ENCODE measurements at regions not wholly inside any gene's neighbourhood (a gene's known extent, or its start where the extent isn't known, plus 50 kb on each side); places are given as distances from the start of the nearest gene placed in this dataset.

DNA sequence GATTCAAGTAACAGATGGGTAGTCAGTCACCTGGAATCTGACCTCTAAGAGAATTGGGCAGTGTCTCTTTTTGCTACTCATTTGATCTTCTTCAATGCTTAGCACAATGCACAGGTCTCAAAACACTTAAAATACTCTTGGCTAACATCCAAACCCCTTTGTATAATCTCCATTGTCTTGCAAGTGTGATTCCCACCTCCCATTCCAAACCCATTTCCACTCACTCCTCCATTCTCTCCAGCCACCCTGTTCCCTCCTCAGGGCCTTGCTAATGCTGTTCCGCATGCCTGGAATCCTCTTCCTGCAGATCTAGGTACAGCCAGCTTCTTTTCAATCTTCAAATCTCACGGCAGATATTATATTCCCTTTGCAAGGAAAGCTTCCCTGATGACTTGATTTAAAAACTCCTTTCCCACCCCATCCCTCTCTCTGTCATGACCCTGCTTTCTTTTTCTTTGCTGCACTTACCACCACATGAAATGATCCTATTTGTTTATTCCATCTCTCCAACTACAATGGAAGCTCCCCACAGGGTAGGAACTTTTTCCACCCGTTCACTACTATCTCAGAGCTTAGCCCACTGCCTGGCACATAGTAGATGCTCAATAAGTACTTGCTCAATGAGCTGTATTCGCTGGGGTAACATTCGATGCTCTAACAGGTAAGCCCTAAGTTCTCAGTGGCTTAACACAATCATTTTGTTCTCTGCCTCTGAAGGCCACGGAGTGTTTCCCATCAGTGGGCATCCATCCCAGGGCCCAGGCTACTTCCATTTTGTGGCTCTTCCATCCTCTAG is 121.7 kb downstream of the MN1 start:
- DNase-seq (ENCODE audit: low read depth) = no peak

DNA sequence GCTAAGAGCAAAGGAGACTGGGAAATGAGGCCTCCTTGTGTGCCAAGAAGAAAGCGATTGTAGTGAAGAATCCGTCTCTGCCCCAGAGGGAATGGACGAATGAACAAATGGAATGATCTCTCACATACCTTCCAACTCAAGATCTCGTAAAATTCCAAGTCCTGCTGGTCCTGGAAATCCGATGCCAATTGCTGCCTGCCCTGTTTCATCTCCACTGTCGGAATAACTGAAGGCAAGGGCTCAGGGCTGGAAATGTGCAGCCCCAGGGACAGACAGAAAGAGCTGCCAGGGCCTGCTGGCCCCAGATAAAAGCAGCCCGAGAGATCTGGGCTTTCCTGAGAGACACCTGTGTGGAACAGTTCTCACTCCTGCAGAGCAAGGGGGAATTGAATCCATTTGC is 120.9 kb downstream of the MN1 start:
- no peak for DNase-seq (ENCODE audit: low read depth)

DNA sequence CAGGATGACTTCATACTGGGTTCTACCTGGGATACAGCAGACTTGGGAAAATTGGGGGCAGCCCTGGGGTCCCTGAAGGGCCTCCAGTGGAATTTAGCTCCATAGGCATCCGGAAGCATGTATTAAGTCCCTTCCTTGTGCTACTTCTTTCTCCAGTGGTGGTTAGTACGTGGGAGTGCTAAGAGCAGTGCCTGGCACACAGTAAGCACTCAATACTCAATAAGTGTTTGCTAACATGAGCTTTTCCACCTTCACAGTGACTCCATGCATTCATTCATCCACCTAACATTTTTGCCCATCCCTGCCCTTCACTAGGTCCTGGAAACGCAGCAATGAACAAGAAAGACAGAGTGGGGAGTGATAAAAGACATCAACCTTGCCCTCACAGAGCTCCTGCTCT is 120.5 kb downstream of the MN1 start:
- DNase-seq (ENCODE audit: low read depth) = no peak

DNA sequence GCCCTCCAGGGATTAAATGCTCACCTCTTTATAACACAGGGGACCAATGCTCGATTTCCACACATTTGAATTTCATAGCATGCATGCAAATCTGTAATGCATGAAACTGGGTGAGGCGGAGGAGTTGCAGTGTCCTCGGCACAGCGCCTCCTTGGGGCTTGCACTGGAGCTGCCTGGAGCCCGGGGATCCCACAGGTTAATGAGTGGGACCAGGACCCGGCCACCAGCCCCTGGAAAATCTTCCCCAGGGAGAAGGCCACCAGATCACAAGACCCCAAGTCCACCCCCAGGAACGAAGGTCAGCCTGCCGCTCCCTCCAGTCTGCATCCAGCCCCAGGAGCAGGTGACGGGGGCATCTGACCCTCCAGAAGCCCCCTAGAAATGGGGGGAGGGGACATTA is 119.1 kb downstream of the MN1 start:
- no peak for DNase-seq (ENCODE audit: low read depth)

DNA sequence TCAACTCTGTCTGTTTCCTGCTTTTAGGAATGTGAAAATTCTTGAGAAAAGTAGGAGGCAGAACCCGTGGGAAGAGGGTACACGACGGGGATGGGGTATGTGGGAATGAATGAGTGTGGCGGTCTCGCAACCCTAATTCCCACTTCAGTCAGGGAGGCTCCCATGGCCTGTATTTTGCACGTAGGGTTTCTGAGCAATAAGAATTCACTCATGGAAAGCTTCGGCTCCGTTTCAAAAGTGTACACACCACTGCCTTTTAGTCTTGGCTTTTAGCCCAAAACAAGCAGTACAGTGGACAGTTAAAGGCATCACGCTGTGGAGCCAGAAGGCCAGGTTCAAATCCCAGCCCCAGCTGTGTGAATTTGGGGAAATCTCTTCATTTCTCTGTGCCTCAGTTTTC is 116.7 kb downstream of the MN1 start:
- DNase-seq (ENCODE audit: low read depth) = no peak

DNA sequence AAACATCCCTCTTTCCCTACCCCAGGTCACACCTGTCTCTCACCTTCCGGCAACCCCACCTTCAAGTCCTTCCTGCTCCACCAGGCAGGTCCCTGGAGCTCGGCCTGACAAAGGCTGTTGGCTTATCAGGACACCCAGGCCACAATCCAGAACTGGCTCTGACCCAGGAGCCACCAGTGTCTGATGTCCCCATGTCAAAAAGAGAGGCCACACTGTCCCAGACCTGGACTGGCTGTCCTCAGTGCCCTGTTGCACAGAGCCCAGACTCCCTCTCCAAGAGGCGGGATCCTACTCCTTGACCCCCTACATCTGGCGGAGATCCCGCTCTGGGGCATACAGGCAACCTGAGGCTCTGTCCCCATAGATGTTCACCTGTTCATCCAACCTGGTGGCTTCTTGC is 116.0 kb downstream of the MN1 start:
- no peak for DNase-seq (ENCODE audit: low read depth)

DNA sequence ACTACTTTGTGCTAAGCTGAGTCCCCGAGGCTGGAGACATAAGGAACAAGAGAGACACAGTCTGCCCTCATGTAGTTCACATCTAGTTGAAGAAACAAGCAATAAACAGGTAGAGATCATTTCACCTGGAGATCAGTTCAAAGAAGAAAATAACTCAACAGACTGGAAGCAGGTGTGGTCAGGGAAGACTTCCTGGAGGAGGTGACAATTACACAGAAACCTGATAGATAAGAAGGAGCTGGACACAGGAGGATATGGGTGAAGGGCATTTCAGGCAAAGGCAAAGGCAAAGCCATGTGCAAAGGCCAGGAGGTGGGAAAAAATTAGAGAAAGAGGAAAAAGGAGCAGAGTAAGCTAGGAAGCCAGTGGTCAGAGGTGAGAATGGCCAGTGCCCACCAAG is 115.6 kb downstream of the MN1 start:
- no peak for DNase-seq (ENCODE audit: low read depth)

DNA sequence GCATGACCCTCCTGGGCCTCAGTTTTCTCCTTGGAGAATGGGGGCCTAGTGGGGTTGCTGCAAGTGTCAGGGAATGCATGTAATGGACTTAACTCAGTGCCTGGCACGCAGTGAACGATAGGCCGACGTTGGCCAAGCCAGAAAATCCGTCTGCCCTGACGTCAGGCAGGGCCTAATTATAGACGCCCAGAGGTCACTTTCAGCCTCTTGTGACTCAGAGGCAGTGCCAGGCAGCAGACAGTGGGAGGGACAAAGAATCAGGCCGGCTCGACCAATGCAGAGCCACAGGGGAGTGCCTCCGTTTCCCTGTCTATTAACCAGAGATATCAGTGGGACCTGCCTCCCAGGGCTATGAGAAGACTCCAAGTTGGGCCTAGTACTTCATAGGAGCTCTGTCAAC is 115.0 kb downstream of the MN1 start:
- no peak for DNase-seq (ENCODE audit: low read depth)

DNA sequence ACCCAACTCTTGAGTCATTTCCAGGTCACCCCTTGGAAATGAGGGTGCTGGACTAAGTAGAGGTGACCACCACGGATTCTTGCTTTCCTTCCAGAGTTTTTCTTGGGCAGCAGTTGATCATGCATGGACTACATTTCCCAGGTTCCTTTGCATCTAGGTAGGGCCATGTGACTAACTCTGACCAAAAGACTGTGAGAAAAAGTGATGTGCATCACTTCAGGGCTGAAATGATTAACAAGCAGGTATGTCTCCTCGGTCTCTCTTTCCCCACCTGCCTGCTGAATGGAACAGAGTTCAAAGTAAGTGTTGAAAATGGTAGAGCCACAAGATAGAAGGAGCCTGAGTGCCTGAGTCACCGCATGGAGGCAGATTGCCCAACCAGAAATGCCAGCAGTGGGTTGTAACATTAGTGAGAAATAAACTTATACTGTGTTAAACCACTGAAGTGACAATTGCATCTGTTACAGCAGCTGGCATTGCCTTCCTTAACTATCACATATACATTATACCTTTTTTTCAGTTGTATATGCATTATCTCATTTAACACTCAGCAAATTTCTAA is 113.5 kb downstream of the MN1 start:
- no peak for DNase-seq (ENCODE audit: low read depth)

DNA sequence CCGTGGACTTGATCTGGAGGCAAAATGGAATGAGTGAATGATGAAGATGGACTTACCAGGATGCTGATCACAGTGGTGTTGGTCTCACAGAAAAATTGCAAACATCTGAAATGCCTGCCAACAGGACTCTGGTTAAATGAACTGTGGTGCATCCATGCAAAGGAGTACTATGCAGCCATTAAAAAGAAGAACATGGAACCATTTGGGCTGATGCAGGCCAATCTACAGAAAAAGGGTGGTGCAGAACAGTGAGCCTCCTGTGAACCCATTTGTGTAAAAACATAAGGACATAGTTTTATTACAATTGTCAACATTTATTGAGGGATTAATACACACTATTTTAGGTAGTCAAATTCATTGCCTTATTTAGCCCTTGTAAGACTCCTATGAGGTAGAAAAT is 111.9 kb downstream of the MN1 start:
- no peak for DNase-seq (ENCODE audit: low read depth)

DNA sequence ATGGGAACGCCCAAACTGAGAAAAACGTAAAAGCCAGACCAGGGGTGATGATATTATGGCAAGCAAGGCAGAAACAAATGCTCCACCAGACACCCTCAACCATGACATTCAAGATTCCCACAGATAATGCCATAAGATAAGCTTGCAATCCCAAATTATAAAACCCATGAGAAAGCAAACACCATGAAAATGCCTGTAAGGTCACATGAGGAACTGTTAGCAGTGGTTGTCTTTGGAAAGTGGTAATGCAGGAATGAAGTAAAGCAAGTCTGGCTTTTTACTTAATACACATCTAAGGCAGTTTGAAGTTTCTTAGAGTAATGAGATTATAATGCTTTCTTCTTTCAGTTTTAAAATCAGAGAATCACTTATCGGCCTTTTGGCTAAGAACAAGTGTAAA is 111.0 kb downstream of the MN1 start:
- DNase-seq (ENCODE audit: low read depth) = no peak

DNA sequence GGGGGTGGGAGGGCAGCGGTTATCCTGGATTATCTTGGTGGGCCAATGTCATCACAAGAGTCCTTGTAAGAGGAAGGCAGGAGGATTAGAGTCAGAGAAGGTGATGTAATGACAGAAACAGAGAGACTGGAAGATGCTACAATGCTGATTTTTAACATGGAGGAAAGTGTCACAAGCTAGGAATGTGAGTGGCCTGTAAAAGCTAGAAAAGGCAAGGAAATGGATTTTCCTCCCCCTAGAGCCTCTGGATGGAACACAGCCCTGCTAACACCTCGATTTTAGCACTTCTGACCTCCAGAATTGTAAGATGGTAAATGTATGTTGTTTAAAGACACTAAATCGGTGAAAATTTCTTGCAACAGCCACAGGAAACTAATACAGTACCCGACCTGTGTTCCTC is 109.3 kb downstream of the MN1 start:
- DNase-seq (ENCODE audit: low read depth) = no peak

DNA sequence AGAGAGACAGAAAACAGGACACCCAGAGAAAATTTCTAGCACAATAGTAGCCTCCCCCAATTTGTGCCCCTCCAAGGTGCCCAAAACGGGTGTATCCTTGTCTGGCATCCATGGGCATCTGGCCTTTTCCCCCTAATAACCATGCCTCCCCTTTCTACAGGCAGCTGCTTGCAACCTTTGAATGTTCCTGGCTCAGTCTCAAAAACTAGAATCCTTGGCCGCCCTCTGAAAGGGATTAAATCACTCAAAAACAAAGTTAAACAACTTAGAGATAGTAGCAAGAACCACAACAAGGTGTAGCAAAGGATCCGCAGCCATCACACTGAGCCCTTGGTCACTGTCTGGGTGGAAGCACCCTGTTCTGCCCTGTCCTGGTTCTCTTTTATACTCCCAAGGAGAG is 105.6 kb downstream of the MN1 start:
- no peak for DNase-seq (ENCODE audit: low read depth)

DNA sequence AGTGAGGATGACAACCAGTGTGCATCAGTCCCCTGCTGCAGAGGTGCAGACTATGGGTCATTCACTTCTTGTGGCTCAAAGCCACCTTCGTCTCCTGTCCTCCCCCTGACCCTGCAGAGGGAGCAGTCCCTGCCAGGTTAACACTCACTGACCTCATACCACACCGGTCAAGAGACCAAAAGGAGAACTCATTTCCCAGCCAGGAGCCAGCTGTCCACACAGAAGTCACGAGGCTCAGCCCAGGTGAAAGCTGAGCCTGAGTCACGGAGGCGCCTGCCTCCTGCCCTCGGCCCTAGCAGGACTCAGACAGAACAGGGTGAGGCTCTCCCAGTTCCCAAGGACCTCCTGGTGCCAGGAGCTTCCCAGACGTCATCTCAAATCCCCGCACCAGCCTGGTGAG is 103.7 kb downstream of the MN1 start:
- DNase-seq (ENCODE audit: low read depth) = no peak

All from forelimb muscle (tissue), 1 donor.